Prostate gland (tissue), 2 donors: ENCODE measurements at regions not wholly inside any gene's neighbourhood (a gene's known extent, or its start where the extent isn't known, plus 50 kb on each side); places are given as distances from the start of the nearest gene placed in this dataset.

Experiments
- CTCF ChIP-seq, 4 experiments: fragments of 200-600 bp in 2 of 4; fragments of 450-650 bp in 2 of 4; sonication (generic) in 2 of 4; IDR thresholded peaks; 1 replicate in 3 of 4; 2 replicates in 1 of 4; pipeline ENCODE4 v1.5.1; 2016 to 2019; ENCODE audit warnings: antibody characterized with exemption in 4 of 4, mild to moderate bottlenecking in 2 of 4, moderate library complexity in 2 of 4
- POLR2A ChIP-seq: fragments of 450-650 bp; IDR thresholded peaks from one replicate; pipeline ENCODE4 v1.6.1; 2016; ENCODE audit warnings: antibody characterized with exemption, mild to moderate bottlenecking

DNA sequence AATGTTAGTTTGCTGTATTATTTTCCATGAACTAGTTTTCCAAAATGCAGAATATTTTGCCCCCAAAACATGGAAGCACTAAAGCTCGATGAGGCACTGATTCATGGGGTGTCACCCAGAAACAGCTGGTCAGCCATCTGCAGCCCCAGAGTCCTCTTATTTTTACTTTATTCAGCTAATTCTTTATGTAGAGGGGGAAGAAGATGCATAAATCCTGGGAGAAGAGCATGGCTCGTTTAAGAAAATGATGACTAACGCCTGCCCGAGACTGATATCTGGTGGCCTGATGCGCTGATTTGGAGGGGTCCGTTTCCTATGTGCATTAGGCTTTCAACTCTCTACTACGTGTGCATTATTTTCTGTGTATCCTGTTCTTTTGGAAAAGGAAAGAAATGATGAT is 390.3 kb upstream of the MEF2C start:
- TF ChIP-seq POLR2A, result no peak
- TF ChIP-seq CTCF (IDR thresholded peaks at IDR 0.05), result no peak
